H1 (cell line): ENCODE measurements at regions not wholly inside any gene's neighbourhood (a gene's known extent, or its start where the extent isn't known, plus 50 kb on each side); places are given as distances from the start of the nearest gene placed in this dataset.

Experiments
- CREB1 ChIP-seq: IDR thresholded peaks from 2 replicates; pipeline ENCODE4 v1.6.1; 2012; ENCODE audit warnings: inconsistent platforms
- SP4 ChIP-seq: IDR thresholded peaks from 2 replicates; pipeline ENCODE4 v1.6.1; 2012; ENCODE audit warnings: low read length, inconsistent platforms
- USF2 ChIP-seq: IDR thresholded peaks from 2 replicates; pipeline ENCODE4 v1.6.1; 2011; ENCODE audit warnings: low read length, improper control_type of control experiment

GRCh38 chr1:187067160-187067559, 238.4 kb downstream of the PLA2G4A start (continued):
- TF ChIP-seq USF2, result no peak
- no peak for TF ChIP-seq SP4
- no peak for TF ChIP-seq CREB1
